ENCODE measurements at regions not wholly inside any gene's neighbourhood (a gene's known extent, or its start where the extent isn't known, plus 50 kb on each side); places are given as distances from the start of the nearest gene placed in this dataset.
"Not testable (repeated sequence)": the region's sequence is repeated elsewhere in the genome, so short reads cannot be mapped to it uniquely, and the experiment has no call there.

DNA sequence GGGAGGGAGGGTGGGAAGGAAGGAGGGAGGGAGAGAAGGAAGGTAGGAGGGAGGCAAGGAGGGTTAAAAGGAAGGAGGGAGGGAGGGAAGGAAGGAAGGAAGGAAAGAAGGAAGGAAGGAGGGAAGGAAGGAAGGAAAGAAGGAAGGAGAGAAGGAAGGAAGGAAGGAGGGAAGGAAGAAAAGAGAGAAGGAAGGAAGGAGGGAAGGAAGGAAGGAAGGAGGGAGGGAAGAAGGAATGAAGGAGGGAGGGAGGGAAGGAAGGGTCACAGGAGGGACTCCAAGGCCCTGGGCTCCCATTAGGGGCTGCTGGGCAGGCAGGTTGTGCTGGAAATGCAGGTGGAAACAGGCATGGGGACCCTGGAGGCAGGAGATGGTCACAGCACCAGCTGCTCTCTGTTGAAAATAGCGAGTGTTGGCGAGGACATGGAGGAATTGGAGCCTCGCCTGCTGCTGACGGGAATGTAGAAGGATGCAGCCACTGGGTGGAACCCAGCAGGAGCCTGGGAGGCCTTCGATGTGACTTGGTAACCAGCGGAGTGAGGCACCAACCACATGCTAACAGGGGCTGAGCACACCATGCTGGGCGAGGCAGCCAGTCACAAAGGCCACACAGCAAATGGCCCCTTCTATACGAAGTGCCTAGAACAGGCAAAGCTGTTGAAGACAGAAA lies 217.3 kb upstream of the SGCG start:
- TF ChIP-seq, protein P1, sequence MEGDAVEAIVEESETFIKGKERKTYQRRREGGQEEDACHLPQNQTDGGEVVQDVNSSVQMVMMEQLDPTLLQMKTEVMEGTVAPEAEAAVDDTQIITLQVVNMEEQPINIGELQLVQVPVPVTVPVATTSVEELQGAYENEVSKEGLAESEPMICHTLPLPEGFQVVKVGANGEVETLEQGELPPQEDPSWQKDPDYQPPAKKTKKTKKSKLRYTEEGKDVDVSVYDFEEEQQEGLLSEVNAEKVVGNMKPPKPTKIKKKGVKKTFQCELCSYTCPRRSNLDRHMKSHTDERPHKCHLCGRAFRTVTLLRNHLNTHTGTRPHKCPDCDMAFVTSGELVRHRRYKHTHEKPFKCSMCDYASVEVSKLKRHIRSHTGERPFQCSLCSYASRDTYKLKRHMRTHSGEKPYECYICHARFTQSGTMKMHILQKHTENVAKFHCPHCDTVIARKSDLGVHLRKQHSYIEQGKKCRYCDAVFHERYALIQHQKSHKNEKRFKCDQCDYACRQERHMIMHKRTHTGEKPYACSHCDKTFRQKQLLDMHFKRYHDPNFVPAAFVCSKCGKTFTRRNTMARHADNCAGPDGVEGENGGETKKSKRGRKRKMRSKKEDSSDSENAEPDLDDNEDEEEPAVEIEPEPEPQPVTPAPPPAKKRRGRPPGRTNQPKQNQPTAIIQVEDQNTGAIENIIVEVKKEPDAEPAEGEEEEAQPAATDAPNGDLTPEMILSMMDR (IDR thresholded peaks at IDR 0.05; ENCODE audit: low read length) = not testable (repeated sequence)
- TF ChIP-seq EZH2 (IDR thresholded peaks at IDR 0.05; ENCODE audit: borderline replicate concordance, low read length) = not testable (repeated sequence)
